ENCODE measurements at regions not wholly inside any gene's neighbourhood (a gene's known extent, or its start where the extent isn't known, plus 50 kb on each side); places are given as distances from the start of the nearest gene placed in this dataset.
A peak's percentile ranks its signal among the peaks of the same experiment; 100 is the strongest.

DNA sequence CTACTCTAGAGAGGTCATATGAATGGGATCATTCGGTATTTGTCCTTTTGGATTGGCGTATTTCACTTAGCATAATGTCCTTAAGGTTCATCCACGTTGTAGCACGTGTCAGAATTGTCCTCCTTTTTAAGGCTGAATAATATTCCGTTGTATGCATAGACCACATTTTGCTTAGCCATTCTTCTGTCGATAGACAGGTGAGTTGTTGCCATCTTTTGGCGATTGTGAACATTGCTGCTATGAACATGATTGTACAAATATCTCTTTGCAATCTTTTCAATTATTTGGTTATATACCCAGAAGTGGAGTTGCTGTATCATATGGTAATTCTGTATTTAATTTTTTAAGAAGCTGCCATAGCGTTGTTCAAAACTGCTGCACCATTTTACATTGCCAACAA lies 52.4 kb upstream of the GOLGA8J start:
- no peak for TF ChIP-seq CTCF (conservative IDR thresholded peaks at IDR 0.05; ENCODE audit: low read length)
- DNase-seq (ENCODE audit: low read depth), result no peak
- H3K4me3 ChIP-seq (ENCODE audit: low read length), result no peak overlapping the region

- TF ChIP-seq CTCF (conservative IDR thresholded peaks at IDR 0.05; ENCODE audit: low read length), result no peak
- peak; percentile 11 for DNase-seq (ENCODE audit: low read depth)
- H3K4me3 ChIP-seq (ENCODE audit: low read length), result no peak overlapping the region
Measured at GRCh38 chr15:30023798-30024295, 58.9 kb upstream of the GOLGA8J start.

- H3K4me3 ChIP-seq (ENCODE audit: low read length), result no peak overlapping the region
- no peak for DNase-seq (ENCODE audit: low read depth)
- TF ChIP-seq CTCF (conservative IDR thresholded peaks at IDR 0.05; ENCODE audit: low read length), result no peak
Measured at GRCh38 chr15:30010746-30011145, 72.0 kb upstream of the GOLGA8J start.

GRCh38 chr15:30008156-30008555 lies 74.6 kb upstream of the GOLGA8J start:
- TF ChIP-seq CTCF (conservative IDR thresholded peaks at IDR 0.05; ENCODE audit: low read length), result no peak
- no peak for DNase-seq (ENCODE audit: low read depth)
- H3K4me3 ChIP-seq (ENCODE audit: low read length), result no peak overlapping the region

DNA sequence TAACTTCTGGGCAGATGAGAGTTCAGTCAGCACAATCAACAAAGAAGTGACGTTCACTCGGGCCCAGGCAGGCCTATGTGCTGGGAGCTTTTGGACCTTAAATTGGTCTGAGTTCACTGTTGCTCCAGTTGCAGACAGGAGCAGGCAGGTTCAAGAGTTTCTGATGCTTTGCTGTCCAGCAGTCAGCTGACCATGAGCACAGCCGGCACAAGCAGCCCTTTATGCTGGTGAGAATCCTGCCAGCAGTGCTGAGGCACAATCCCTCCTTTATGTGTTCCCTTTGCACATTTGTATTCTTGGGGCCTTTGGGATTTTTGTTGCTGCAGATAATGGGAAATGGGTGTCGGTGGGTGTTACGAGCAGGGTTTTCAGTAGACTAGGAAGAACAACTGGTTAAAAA lies 81.2 kb upstream of the GOLGA8J start:
- H3K4me3 ChIP-seq (ENCODE audit: low read length), result no peak overlapping the region
- DNase-seq (ENCODE audit: low read depth), result no peak
- no peak for TF ChIP-seq CTCF (conservative IDR thresholded peaks at IDR 0.05; ENCODE audit: low read length)

- H3K4me3 ChIP-seq (ENCODE audit: low read length), result no peak overlapping the region
- no peak for DNase-seq (ENCODE audit: low read depth)
- no peak for TF ChIP-seq CTCF (conservative IDR thresholded peaks at IDR 0.05; ENCODE audit: low read length)
Measured at GRCh38 chr15:29998033-29998432, 84.7 kb upstream of the GOLGA8J start.

GRCh38 chr15:29997499-29997898 lies 85.3 kb upstream of the GOLGA8J start:
- H3K4me3 ChIP-seq (ENCODE audit: low read length), result no peak overlapping the region
- no peak for TF ChIP-seq CTCF (conservative IDR thresholded peaks at IDR 0.05; ENCODE audit: low read length)
- DNase-seq (ENCODE audit: low read depth), result no peak
